SKM-1 treated with dmso at 0.1 percent for 144 hours (cell line): ENCODE measurements at regions not wholly inside any gene's neighbourhood (a gene's known extent, or its start where the extent isn't known, plus 50 kb on each side); places are given as distances from the start of the nearest gene placed in this dataset.

Experiments used
- DNase-seq: peaks from one replicate; lab custom pipeline; 2025; ENCODE audit not compliant: unreplicated experiment; lab: John Stamatoyannopoulos, UW

DNA sequence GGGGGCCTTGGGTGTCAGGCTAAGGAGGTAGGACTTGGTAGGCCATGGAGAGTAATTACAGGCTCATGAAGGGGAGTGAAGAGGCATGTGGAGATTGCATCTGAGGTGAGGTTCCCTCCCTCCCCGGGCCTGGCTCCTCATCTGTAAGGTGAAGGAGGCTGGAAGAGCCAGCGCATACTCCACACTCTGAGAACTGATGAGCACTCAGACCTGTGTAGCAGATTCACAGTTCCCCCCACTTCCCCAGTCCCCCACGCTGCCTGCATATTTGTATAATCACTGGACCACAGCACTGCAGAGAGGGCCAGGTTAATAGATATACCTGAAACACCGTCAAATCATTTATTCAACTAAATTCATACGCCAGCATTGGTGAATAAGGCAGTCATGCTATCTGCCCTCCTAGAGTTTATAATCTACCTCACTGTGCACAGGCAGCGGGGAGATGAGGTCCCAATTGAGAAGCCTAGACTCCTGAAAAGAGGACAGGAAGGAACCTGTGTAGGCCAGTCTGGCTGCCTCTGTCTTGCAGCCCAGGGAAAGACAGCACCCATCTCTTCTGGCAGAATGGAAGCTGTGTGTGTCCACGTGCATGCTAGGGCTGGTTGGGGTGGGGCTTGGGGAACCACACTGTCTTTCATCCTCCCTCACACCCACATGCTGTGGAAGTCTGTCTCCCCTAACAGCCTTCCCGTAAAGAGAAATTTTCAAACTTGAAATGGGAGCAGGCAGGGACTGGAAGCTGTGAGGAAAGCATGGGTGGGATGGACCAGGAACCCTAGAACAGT lies 110.6 kb upstream of the ATP1A1 start:
- DNase-seq = no peak

DNA sequence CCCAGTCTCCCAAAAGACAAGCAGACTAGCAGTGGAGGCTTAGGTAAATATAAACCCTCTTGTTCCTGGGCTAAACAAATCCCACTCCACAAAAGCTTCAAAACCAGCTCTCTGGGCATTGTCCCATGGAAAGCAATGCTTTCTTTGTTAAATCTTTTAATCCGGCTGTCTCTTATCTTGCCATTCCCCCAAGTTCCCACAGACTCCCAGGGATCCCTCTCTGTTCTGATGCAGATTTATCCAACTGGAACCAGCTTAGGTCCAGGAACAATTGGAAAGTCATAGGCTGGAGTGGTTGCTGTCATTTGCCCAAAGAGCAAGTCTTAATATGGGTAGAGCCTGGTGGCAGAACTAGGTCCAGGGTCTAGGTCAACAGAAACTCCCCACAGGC lies 110.1 kb upstream of the ATP1A1 start:
- no peak for DNase-seq

DNA sequence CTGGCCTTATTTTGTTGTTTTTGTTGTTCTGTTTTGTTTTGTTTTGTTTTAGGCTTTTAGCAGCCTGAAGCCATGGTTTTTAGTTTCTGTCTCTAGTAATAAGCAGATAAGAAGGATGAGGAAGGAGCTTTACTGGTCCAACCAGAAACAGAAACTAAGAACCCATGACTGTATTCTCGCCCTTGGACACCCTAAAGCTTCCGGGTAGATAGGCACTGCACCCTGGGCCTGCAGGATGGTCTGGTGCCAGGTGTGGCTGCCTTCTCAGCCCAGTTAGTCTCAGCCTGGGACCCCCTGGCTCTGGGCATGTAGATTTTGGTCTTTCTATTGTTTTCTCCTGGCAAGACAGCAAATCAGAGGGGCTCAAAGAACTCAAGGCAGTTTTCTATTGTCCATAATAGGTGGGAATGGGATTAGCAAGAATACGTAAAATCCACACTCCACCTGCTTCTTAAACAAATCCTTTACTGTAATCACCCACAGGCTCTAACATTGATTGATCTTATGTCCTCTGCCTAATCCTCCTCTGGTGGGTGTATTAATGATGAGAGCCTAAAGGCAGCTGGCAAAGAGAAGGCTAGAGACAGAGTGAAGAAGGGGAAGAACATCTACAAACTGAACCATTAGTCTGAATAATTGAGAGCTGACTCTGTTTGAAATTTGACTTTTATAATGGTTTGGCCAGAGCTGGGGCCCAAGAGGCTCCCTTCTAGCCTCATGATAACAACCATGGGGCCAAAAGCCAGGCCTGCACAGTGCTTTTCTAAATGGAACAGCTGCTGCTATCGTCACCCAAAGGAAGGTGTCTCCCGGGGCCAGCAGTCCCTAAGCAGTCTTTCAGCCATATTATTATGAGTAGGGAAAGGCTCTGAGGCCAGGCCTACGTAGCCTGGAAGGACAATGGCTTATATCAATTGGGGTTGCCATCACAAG lies 106.8 kb upstream of the ATP1A1 start:
- DNase-seq = no peak

- no peak for DNase-seq
Measured at GRCh38 chr1:116266864-116267212, 106.2 kb upstream of the ATP1A1 start.

- DNase-seq = no peak
Measured at GRCh38 chr1:116268211-116268610, 104.8 kb upstream of the ATP1A1 start.

GRCh38 chr1:116270316-116271057 lies 102.6 kb upstream of the ATP1A1 start:
- DNase-seq = no peak

GRCh38 chr1:116273042-116273783 lies 99.8 kb upstream of the ATP1A1 start:
- DNase-seq = no peak

DNA sequence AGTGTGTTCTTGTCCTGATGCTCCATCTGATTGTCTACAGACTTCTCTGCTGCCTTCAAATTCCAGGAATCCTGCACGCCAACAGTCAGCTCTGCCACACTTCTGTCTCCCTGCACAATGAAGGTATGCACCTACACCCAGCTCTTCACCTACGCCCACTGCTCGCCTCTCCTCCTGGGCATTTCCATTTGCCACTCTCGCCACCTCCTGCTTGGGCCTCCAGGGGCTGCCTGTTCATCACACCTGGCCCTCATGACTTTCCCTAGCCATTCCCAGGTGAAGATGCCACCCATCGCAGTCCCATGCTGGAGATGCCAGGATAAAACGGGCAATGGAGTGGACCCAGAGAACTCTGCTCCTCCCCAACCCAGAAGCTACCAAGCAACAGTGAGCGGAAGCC lies 96.5 kb upstream of the ATP1A1 start:
- no peak for DNase-seq

DNA sequence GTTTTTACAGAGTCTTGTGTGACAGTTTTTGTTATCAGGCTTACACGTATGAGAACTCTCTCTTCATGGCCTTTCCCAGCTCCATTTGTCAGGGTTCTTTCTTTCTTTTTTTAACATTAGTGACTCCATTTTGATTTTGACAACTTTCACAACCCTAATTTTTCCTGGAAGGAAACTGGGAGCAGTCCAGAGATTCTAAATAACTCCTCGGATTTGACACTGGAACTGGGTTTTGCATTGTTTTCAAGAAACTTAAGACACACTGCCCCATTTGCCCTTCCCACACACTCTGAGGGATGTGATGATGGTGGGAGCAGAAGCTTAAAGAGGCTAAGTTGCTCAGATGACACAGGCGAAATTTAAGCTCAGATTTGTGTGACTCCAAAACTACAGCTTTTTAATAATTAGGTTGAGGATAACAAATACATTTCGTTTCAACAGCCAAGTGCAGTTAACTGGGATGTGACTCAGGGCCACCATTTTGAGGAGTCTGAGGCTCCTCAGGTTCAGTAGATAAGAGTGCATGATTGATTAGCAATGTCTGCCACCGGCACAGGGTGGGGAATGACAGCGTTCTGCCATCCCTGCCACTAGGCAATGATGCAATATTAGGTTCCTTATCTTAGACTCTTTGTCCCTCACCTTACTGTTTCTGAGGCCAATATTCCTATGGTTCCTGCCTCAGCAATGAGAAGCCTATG lies 95.1 kb upstream of the ATP1A1 start:
- no peak for DNase-seq

DNA sequence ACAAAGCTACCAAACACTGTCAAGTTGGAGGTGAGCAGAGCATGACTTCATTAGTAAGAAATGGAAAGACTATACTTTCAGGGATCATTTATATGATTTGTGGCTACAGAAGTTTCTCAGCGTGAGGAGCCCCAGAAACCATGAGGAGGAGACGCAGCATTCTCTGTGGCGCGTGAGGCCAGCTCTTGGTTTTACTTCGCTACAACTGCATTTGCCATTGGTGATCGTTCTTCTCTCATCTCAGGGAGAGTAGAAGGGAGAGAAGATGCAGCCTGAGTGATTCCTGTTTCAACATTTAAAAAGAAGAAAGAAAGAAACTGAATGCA lies 94.5 kb upstream of the ATP1A1 start:
- DNase-seq = no peak

DNA sequence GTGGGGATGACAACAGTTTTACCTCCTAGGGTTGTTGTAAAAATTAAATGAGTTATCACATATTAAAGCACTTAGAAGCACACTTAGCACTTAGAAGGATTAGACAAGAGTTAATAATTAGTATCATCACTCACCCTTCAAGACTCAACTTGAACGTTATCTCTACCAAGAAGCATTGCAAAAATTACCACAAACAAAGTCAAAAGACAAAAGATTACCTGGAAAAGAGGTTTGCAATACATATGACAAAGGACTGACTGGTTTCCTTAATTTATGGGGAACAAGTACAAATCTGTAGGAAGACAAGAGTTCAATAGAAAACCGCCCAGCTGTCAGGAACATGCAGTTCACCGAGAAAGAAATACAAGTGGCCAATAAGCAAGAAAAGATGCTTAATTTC lies 93.3 kb upstream of the ATP1A1 start:
- no peak for DNase-seq

GRCh38 chr1:116284819-116285390 lies 88.1 kb upstream of the ATP1A1 start:
- DNase-seq = no peak

DNA sequence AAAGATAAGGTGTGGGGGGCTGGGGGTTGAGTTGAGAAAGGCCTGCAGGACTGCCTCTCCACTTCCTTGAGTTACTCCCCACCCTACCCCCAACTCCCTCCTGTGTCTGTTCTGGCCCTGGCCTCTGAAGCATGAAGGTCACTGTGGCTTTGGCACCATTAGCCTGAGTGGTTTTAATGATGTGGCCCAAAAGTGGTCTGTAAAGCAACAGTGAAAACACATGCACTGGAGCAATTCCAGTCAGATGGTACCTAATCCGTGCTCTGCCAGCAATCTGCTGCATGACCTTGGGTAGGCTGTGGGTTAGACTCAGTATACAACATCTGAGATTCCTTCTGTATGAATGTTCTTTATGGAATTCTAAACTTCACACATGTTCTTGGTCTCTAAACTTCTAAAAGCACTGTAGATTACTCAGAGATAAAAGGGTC lies 86.5 kb upstream of the ATP1A1 start:
- no peak for DNase-seq

- DNase-seq = no peak
Measured at GRCh38 chr1:116287341-116288200, 85.5 kb upstream of the ATP1A1 start.

- DNase-seq = no peak
Measured at GRCh38 chr1:116288201-116288598, 84.8 kb upstream of the ATP1A1 start.

- DNase-seq = no peak
Measured at GRCh38 chr1:116289193-116289592, 83.9 kb upstream of the ATP1A1 start.

DNA sequence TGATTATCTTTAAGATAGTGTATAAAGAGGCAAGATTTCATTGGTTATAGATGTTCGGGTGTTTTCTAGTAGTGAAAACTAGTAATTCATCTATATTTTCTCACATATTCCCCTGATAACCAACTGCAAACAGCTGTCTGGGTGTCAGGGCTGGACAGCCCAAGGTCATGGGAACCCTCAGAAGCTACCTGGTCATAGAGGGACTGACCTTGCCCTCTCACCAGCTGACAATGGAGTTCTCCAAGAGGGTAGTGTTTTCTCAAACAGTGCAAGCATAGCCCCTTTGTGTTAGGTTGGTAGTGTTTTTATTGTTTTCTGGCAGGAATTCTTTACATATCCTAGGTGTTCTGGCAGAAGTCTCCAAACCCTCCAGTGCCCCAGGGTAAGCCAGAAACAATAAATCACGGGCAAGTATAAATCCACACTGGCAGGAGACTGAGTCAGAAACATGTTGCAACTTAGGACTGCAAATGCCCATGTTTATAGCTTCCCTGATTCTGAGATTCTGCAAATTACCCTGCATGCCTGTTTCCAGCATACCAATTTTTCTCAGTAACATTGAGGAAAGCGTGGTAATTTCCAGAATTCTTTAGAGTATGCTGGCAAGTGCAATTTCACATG lies 82.8 kb upstream of the ATP1A1 start:
- DNase-seq = no peak

- DNase-seq = no peak
Measured at GRCh38 chr1:116291024-116291423, 82.0 kb upstream of the ATP1A1 start.
